GM19397 (cell line): ENCODE measurements at regions not wholly inside any gene's neighbourhood (a gene's known extent, or its start where the extent isn't known, plus 50 kb on each side); places are given as distances from the start of the nearest gene placed in this dataset.
"Not testable (repeated sequence)": the region's sequence is repeated elsewhere in the genome, so short reads cannot be mapped to it uniquely, and the experiment has no call there.

Source experiments
- ATAC-seq: cut with Tn5 transposase; IDR thresholded peaks from one replicate; pipeline ENCODE4 v1.9.1; 2021; ENCODE audit warnings: mild to moderate bottlenecking, moderate library complexity; ENCODE audit not compliant: unreplicated experiment

- ATAC-seq: no peak
Measured at GRCh38 chr5:30505014-30505886, 688.2 kb upstream of the CDH6 start.

- no peak for ATAC-seq
Measured at GRCh38 chr5:30502277-30502676, 691.2 kb upstream of the CDH6 start.

- ATAC-seq: no peak
Measured at GRCh38 chr5:30501065-30501464, 692.4 kb upstream of the CDH6 start.

- no peak for ATAC-seq
Measured at GRCh38 chr5:30500513-30500912, 693.0 kb upstream of the CDH6 start.

- ATAC-seq: no peak
Measured at GRCh38 chr5:30499402-30499801, 694.1 kb upstream of the CDH6 start.

GRCh38 chr5:30498972-30499371 lies 694.5 kb upstream of the CDH6 start:
- ATAC-seq: no peak

- not testable (repeated sequence) for ATAC-seq
Measured at GRCh38 chr5:30498509-30498908, 695.0 kb upstream of the CDH6 start.

- ATAC-seq: not testable (repeated sequence)
Measured at GRCh38 chr5:30494113-30494512, 699.4 kb upstream of the CDH6 start.

- no peak for ATAC-seq
Measured at GRCh38 chr5:30479104-30479503, 714.4 kb upstream of the CDH6 start.

- ATAC-seq: no peak
Measured at GRCh38 chr5:30475429-30475828, 718.1 kb upstream of the CDH6 start.

GRCh38 chr5:30469691-30470090 lies 723.8 kb upstream of the CDH6 start:
- no peak for ATAC-seq

GRCh38 chr5:30458681-30459080 lies 734.8 kb upstream of the CDH6 start:
- ATAC-seq: no peak

GRCh38 chr5:30455484-30455883 lies 738.0 kb upstream of the CDH6 start:
- not testable (repeated sequence) for ATAC-seq

GRCh38 chr5:30453168-30453567 lies 740.3 kb upstream of the CDH6 start:
- ATAC-seq: no peak

GRCh38 chr5:30450153-30450552 lies 743.3 kb upstream of the CDH6 start:
- ATAC-seq: no peak

- no peak for ATAC-seq
Measured at GRCh38 chr5:30447431-30447830, 746.1 kb upstream of the CDH6 start.

GRCh38 chr5:30446456-30446855 lies 747.0 kb upstream of the CDH6 start:
- ATAC-seq: no peak

GRCh38 chr5:30438785-30439184 lies 754.7 kb upstream of the CDH6 start:
- ATAC-seq: no peak

GRCh38 chr5:30436691-30437090 lies 756.8 kb upstream of the CDH6 start:
- no peak for ATAC-seq

- ATAC-seq: not testable (repeated sequence)
Measured at GRCh38 chr5:30428866-30429407, 764.5 kb upstream of the CDH6 start.

GRCh38 chr5:30414078-30414477 lies 779.4 kb upstream of the CDH6 start:
- ATAC-seq: no peak

GRCh38 chr5:30413540-30413939 lies 779.9 kb upstream of the CDH6 start:
- no peak for ATAC-seq

GRCh38 chr5:30405821-30406220 lies 787.7 kb upstream of the CDH6 start:
- ATAC-seq: no peak
